ENCODE measurements at regions not wholly inside any gene's neighbourhood (a gene's known extent, or its start where the extent isn't known, plus 50 kb on each side); places are given as distances from the start of the nearest gene placed in this dataset.
"Not testable (repeated sequence)": the region's sequence is repeated elsewhere in the genome, so short reads cannot be mapped to it uniquely, and the experiment has no call there.

DNA sequence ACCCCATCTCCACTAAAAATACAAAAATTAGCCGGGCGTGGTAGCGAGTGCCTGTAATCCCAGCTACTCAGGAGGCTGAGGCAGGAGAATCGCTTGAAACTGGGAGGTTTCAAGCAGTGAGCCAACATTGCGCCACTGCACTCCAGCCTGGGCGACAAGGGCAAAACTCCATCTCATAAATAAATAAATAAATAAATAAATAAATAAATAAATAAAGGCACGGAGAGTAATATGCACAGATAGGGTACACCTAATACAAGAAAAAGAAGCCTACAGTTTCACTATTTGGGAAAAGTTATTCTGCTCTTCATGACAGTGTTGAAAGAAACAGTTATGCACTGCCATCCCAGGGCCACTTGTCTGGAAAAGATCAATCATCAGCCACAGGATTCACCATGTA lies 285.2 kb downstream of the GOLGA6L6 start:
- TF ChIP-seq, protein P1, sequence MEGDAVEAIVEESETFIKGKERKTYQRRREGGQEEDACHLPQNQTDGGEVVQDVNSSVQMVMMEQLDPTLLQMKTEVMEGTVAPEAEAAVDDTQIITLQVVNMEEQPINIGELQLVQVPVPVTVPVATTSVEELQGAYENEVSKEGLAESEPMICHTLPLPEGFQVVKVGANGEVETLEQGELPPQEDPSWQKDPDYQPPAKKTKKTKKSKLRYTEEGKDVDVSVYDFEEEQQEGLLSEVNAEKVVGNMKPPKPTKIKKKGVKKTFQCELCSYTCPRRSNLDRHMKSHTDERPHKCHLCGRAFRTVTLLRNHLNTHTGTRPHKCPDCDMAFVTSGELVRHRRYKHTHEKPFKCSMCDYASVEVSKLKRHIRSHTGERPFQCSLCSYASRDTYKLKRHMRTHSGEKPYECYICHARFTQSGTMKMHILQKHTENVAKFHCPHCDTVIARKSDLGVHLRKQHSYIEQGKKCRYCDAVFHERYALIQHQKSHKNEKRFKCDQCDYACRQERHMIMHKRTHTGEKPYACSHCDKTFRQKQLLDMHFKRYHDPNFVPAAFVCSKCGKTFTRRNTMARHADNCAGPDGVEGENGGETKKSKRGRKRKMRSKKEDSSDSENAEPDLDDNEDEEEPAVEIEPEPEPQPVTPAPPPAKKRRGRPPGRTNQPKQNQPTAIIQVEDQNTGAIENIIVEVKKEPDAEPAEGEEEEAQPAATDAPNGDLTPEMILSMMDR (conservative IDR thresholded peaks at IDR 0.05; ENCODE audit: low read length) = not testable (repeated sequence)
- TF ChIP-seq EZH2phosphoT487 (IDR thresholded peaks at IDR 0.05; ENCODE audit: borderline replicate concordance, low read depth, low read length) = not testable (repeated sequence)
